Suprapubic skin (tissue), 4 donors: ENCODE measurements at regions not wholly inside any gene's neighbourhood (a gene's known extent, or its start where the extent isn't known, plus 50 kb on each side); places are given as distances from the start of the nearest gene placed in this dataset.
"Not testable (repeated sequence)": the region's sequence is repeated elsewhere in the genome, so short reads cannot be mapped to it uniquely, and the experiment has no call there.

Source experiments
- DNase-seq, 2 donors: peaks; one replicate each; pipeline ENCODE4 v3.0.0-alpha.2; 2019; ENCODE audit warnings: low spot score in 2 of 2
- H3K27ac ChIP-seq: fragments of 200-600 bp; sonication (generic); one replicate; pipeline ENCODE4 v1.5.1; 2019
- H3K27me3 ChIP-seq: fragments of 200-600 bp; sonication (generic); one replicate; pipeline ENCODE4 v1.5.1; 2019
- H3K36me3 ChIP-seq: fragments of 200-600 bp; sonication (generic); one replicate; pipeline ENCODE4 v1.5.1; 2019
- H3K4me1 ChIP-seq: fragments of 200-600 bp; sonication (generic); one replicate; pipeline ENCODE4 v1.5.1; 2019
- H3K4me3 ChIP-seq: fragments of 200-600 bp; sonication (generic); one replicate; pipeline ENCODE4 v1.5.1; 2019; ENCODE audit warnings: mild to moderate bottlenecking
- H3K9me3 ChIP-seq: fragments of 200-600 bp; sonication (generic); one replicate; pipeline ENCODE4 v1.5.1; 2019
- POLR2A ChIP-seq, 2 donors: fragments of 450-650 bp; IDR thresholded peaks; one replicate each; pipeline ENCODE4 v1.6.1; 2017; ENCODE audit warnings: antibody characterized with exemption in 2 of 2, mild to moderate bottlenecking in 2 of 2, moderate library complexity in 2 of 2
- WGBS: methylation state at CpG from one replicate; pipeline ENCODE4 v1.1.5; 2018; 5-methylcytosine and 5-hydroxymethylcytosine counted together

DNA sequence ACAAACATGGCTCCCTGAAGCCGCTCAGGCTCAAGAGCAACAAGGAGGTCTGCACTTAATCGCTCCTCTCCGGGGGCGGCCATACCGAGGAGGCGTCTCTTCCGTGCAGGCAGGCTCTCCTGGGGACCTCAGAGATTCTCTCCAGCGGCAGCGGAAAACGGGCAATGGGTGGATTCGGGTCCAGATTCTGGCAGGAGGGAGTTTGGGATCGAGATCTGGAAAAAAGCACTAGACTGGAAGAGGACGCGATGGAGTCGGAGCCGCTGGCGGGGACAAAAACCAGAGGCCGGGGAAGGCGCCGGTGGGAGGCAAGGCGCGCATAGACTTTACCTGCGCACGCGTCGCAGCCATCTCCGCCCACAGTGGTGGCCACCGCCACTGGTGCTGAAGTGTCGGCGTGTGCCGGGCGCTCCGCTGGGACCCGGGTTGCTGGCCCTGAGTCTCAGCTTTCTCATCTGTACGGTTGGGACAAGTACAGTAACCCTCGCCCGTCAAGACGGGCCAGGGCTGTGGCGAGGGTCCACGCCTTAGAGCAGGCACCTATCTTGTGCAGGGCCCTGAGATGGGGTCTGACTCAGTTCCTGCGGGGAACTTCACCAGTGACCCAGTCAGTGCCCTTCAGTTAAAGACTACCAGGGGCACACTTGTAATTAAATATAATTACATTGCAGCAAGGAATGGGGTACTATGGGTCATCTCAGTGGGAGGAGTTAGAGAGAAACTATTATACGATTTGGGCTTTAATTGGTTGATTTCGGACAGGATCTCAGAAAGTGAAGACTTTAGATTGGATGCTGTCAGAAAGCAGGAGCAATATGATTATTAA lies 454.1 kb downstream of the SPATA31A1 start:
- H3K27me3 ChIP-seq, H3K4me1 ChIP-seq, H3K36me3 ChIP-seq, H3K9me3 ChIP-seq: not testable (repeated sequence)
- WGBS = 9% methylated on average over 3 of the region's 43 CpGs
- Histone ChIP-seq H3K27ac (peak overlapping the region; percentile 81), H3K4me3 (peak overlapping the region; percentile 61)
- TF ChIP-seq POLR2A (IDR thresholded peaks at IDR 0.05) = peak in 1 of 2 donors; percentile 22
- DNase-seq = peak; percentile 86 to 89

DNA sequence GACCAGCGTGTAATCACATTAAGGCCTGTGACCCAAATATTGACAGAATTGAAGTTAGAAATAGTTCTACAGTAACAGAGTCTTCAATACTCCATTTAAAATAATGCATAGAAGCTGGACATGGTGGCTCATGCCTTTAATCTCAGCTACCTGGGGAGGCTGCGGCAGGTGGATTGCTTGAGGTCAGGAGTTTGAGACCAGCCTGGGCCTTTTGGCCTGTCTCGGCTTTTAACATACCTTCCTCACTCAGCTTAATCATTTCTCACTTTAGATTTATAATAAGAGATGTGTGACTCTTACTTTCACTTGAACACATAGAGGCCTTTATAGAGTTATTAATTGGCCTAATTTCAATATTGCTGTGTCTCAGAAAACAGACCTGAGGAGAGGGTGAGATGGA lies 454.9 kb downstream of the SPATA31A1 start:
- not testable (repeated sequence) for H3K36me3 ChIP-seq, H3K27ac ChIP-seq, H3K4me1 ChIP-seq, DNase-seq, H3K4me3 ChIP-seq, H3K9me3 ChIP-seq, H3K27me3 ChIP-seq
- WGBS = no CpG with 5 or more reads among the region's 3 CpGs

DNA sequence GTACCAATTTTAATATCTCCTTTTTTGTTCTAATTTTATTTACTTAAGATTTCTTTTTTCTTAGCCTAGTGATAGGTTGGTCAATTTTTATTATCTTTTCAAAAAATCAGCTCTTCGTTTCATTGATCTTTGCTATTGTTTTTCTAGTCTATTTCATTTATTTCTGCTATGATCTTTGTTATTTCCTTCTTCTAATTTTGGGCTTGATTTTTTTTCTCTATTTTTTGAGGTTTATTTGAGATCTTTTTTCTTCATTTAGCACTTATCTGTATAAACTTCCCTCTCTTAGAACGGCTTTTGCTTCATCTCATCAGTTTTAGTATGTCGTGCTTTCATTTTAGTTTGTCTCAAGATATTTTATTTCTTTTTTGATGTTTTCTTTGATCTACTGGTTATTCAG lies 456.1 kb downstream of the SPATA31A1 start:
- 96% methylated on average over 3 of the region's 3 CpGs for WGBS
- not testable (repeated sequence) for DNase-seq, H3K27me3 ChIP-seq, H3K4me1 ChIP-seq, H3K27ac ChIP-seq, H3K9me3 ChIP-seq, H3K36me3 ChIP-seq, H3K4me3 ChIP-seq

DNA sequence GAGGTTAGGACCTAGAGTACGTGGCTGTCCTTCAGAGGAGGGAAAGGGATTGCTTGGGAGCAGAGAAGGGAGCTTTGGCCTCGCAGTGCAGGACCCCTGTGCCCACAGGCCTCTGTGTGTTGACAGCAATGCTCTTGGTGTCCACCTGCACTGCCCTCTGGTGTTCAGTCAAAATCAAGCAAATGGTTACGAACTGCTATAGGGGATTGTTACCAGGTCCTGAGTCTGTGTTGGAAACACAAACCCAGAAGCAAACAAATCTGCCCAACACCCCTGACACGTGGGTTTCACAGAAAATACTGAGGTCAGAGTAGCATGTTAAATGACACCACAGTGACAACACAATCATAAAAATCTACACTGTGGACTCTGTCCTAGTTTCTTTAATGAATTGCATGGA lies 473.0 kb downstream of the SPATA31A1 start:
- WGBS = no CpG with 5 or more reads among the region's 4 CpGs
- not testable (repeated sequence) for H3K4me3 ChIP-seq, DNase-seq, H3K27ac ChIP-seq, H3K9me3 ChIP-seq, H3K27me3 ChIP-seq, H3K36me3 ChIP-seq, H3K4me1 ChIP-seq
